Mesodermal cell (in vitro differentiated cells): ENCODE measurements at regions not wholly inside any gene's neighbourhood (a gene's known extent, or its start where the extent isn't known, plus 50 kb on each side); places are given as distances from the start of the nearest gene placed in this dataset.

ENCODE experiments used
- H3K27ac ChIP-seq: 2 replicates; pipeline ENCODE4 v1.7.0; 2013; ENCODE audit warnings: mild to moderate bottlenecking, low read depth, low read length, moderate library complexity; ENCODE audit not compliant: severe bottlenecking
- H3K36me3 ChIP-seq: 2 replicates; pipeline ENCODE4 v1.7.1; 2013; ENCODE audit warnings: mild to moderate bottlenecking, low read length, moderate library complexity; ENCODE audit not compliant: control insufficient read depth, insufficient read depth
- H3K4me1 ChIP-seq: one replicate; pipeline ENCODE4 v1.7.1; 2013; ENCODE audit warnings: mild to moderate bottlenecking, low read length; ENCODE audit not compliant: insufficient read depth, control insufficient read depth, poor library complexity, severe bottlenecking
- H3K4me3 ChIP-seq: 2 replicates; pipeline ENCODE4 v1.7.0; 2013; ENCODE audit warnings: low read length, control low read depth, mild to moderate bottlenecking; ENCODE audit not compliant: insufficient read depth, poor library complexity, severe bottlenecking; ENCODE audit errors: extremely low read depth
- H3K9me3 ChIP-seq: 2 replicates; pipeline ENCODE4 v1.7.1; 2013; ENCODE audit warnings: mild to moderate bottlenecking, low read length, moderate library complexity; ENCODE audit not compliant: control insufficient read depth
- WGBS, 2 experiments: methylation state at CpG; one replicate each; pipeline ENCODE4 v1.1.5; 2013; ENCODE audit warnings: missing lambda C conversion rate in 2 of 2; ENCODE audit not compliant: insufficient coverage in 2 of 2; 5-methylcytosine and 5-hydroxymethylcytosine counted together

DNA sequence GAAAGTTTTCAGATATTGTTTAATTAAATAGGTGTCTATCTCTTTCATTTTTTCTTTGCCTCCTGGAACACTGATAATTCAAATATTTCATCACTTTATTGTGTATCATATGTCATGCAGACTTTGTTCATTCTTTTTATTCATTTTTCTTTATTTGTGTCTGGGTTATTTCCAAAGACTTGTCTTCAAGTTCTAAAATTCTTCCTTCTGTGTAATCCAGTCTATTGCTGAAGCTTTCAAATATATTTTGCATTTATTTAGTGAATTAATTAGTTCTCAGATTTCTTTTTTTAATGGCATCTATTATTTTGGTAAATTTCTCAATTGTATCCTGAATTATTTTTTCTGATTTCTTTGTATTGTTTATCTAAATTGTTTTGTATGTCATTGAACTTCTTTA is 70.1 kb downstream of the ZNF330 start:
- H3K4me1 ChIP-seq, result no peaks in the 10 kb centered on the region
- no peak overlapping the region for H3K27ac ChIP-seq
- H3K36me3 ChIP-seq, result no peaks in the 10 kb centered on the region
- no peaks in the 10 kb centered on the region for H3K9me3 ChIP-seq
- H3K4me3 ChIP-seq, result no peak overlapping the region

DNA sequence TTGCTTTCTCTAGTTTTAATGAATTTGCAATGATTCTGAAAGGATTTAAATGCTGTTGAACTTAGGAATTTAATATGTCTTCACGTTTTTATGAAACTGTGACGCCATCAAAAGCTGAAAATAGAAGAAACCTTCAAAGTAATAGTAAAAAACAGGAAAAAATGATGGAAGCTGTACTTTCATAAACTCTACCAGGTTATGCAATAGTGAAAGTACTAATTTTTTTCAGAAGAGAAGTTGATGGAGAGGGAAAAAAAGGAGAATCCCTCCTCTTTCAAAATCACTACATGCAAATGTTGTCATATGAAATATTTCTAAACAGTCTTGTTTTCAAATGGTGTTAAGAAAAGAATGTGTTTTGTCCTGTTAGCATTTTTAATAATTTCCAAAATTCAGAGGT is 73.6 kb downstream of the ZNF330 start:
- Histone ChIP-seq H3K4me3 (no peak overlapping the region), H3K4me1 (no peaks in the 10 kb centered on the region), H3K9me3 (no peaks in the 10 kb centered on the region), H3K27ac (no peak overlapping the region), H3K36me3 (no peaks in the 10 kb centered on the region)
- WGBS, 2 experiments, result no CpG with 5 or more reads among the region's 2 CpGs

DNA sequence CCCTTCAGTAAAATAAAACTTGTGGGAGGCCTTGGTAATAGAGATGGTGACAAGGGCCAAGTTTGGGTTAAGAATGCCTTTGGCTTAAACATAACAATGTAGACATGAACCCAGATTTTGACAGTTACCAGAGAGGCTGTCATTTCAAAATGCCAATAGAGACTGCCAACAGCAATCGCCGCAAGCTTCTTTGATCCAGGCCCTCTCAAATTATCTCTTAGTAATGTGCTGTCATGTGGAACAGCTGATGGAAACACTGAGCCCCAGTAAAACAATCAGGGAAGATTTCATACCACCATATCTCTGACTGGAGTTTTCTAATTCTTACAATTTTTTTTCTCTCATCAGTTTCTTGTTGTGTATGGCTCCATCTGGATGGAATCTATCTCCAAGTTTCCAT is 80.5 kb downstream of the ZNF330 start:
- H3K36me3 ChIP-seq, result no peaks in the 10 kb centered on the region
- H3K4me1 ChIP-seq, result no peaks in the 10 kb centered on the region
- no peaks in the 10 kb centered on the region for H3K9me3 ChIP-seq
- H3K4me3 ChIP-seq, result no peak overlapping the region
- H3K27ac ChIP-seq, result no peak overlapping the region
- WGBS, 2 experiments, result 100% methylated on average over 2 of the region's 2 CpGs; no CpG with 5 or more reads in 1 of the 2 experiments

DNA sequence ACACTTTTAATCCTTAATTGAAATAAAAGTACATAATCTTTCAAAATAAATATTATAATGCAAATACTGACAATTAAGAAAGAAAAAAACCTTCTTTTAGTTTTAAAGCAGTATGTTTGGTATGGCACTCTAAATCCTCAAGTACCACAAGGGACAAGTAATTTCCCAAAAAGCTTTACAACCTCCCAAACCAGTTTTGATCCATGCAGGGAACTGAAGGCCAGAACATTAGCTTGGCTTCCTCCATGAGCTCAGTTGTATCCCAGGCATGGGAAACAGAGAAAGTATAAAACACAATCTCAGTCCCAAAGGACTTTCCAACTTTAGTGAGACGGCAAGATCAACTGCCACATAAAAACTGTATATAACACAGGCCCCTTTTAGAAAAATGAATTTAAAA is 82.2 kb downstream of the ZNF330 start:
- Histone ChIP-seq H3K4me1 (no peaks in the 10 kb centered on the region), H3K36me3 (no peaks in the 10 kb centered on the region), H3K27ac (no peak overlapping the region), H3K9me3 (no peaks in the 10 kb centered on the region), H3K4me3 (no peak overlapping the region)
- WGBS, 2 experiments, result no CpG with 5 or more reads among the region's 1 CpG

DNA sequence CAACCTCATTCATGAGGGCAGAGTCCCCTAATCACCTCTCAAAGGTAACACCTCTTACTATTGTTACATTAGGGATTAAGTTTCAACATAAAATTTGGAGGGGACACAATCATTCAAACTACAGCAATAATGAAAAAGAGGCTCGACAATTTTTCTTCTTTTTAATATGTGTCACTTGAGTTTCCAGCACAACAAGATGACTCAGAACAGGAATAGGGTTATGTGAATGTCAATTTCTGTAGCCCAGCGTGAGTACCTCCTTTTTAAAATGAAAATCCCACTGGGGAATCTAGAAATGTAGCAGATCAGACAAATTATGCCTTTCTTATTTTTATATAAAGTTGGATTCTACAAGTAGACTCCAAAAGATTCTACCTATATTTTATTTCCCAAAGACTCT is 83.7 kb downstream of the ZNF330 start:
- H3K4me1 ChIP-seq, result no peaks in the 10 kb centered on the region
- H3K4me3 ChIP-seq, result no peak overlapping the region
- H3K27ac ChIP-seq, result no peak overlapping the region
- no peaks in the 10 kb centered on the region for H3K9me3 ChIP-seq
- no peaks in the 10 kb centered on the region for H3K36me3 ChIP-seq
- 100% methylated on average over 1 of the region's 2 CpGs; no CpG with 5 or more reads in 1 of the 2 experiments for WGBS, 2 experiments

DNA sequence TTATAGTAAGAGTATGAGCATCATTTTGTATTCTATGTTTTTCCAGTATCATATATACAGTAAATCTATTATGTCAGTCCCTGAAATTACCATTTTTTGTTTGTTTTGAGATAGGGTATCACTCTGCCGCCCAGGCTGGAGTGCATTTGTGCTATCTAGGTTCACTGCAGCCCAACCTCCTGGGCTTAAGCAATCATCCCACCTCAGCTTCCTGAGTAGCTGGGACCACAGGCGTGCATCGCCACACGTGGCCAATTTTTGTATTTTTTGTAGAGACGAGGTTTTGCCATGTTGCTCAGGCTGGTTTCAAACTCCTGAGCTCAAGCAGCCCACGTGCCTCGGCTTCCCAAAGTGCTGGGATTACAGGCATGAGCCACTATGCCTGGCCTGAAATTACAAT is 85.6 kb downstream of the ZNF330 start:
- WGBS, 2 experiments, result 87 to 88% methylated on average over 5 to 7 of the region's 7 CpGs
- H3K9me3 ChIP-seq, result no peaks in the 10 kb centered on the region

DNA sequence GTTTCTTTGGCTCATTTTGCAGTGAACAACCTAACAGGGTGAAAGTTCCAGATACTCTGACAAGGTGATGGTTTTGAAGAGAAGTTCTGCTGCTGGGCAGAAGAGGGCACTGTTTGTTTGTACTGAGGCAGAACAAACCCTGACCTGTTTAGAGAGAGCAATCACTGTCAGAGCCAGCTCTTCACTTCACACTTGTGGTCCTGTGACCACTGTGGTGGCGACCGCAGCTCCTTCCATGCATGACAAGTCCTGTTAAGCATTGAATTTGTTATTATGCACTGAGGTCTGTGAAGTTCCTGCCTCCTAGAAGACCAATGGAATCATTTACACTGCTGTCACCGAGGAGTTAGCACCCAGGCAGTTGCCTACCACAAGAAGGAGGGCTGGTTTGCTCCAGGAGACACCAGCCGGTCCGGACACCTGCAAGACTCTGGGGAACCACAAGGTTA is 86.6 kb downstream of the ZNF330 start:
- no peak overlapping the region for H3K4me3 ChIP-seq
- H3K36me3 ChIP-seq, result no peaks in the 10 kb centered on the region
- no peak overlapping the region for H3K27ac ChIP-seq
- 55 to 93% methylated on average over 3 of the region's 5 CpGs for WGBS, 2 experiments
- no peaks in the 10 kb centered on the region for H3K9me3 ChIP-seq
- H3K4me1 ChIP-seq, result no peaks in the 10 kb centered on the region

More for the DNA sequence above, 85.6 kb downstream of the ZNF330 start:
- Histone ChIP-seq H3K27ac (no peak overlapping the region), H3K4me3 (no peak overlapping the region), H3K36me3 (no peaks in the 10 kb centered on the region), H3K4me1 (no peaks in the 10 kb centered on the region)

DNA sequence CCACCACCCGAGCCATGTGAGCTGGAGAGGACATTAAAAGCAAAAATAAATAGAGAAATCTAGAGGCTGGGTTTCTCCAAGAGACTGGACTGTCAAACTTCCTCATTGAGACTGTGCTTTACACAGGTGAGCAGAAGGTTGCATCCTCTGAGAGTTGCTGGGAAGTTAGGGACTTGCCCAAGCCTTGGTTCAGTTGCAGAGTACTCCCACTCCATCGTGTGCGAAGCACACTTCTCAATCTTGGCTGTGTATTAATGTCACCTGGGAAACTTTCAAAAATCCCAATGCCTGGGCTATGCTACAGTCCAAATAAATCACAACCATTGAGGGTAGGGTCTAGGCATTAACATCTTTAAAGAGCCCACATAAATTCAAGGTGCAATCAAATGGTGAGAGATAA is 89.2 kb downstream of the ZNF330 start:
- 79 to 90% methylated on average over 2 to 3 of the region's 3 CpGs for WGBS, 2 experiments

DNA sequence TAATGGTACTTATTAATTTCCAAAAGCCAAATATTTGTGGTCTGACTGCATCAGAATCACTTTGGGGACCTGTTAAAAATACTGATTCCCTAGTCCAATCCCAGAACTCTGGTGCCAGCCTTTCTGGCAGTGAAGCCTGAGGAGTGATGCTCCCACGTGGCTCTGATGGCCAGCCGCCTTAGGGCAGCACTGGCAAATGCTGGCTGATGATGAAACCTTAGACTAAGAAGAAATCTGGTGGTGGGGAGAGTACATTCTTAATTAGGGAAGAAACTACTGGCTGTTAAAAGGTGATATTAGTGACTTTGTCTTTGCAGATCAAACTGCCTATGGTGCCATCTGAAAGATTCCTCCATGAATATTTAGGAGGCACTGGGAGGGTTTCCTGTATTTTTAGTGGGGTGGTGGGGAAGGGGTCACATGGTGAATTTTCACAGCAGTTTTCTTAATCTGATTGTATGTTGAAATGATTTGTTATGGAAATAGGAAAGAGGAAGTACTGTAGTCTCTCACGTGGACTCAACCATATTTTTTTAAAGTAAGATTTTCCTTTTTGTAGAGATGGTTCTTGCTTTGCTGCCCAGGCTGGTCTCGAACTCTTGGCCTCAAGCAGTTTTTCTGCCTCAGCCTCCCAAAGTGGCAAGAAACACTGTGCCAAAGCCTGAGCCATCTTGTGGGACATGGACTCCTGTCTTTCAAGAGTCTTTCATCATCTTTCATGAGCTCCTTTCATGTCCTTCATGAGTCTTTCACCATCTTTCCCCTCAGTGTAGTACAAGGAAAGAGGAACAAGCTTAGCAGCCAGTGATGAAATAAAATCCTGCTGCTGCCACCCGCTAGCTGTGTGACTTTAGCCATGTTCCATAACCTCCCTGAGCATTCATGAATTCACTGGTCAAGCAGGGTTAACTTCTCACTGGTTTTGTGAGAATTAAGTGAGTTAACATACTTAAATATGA is 90.8 kb downstream of the ZNF330 start:
- no peak overlapping the region for H3K4me3 ChIP-seq
- H3K4me1 ChIP-seq, result no peaks in the 10 kb centered on the region
- H3K27ac ChIP-seq, result no peak overlapping the region
- H3K9me3 ChIP-seq, result no peaks in the 10 kb centered on the region
- no peaks in the 10 kb centered on the region for H3K36me3 ChIP-seq
- WGBS, 2 experiments, result 92% methylated on average over 2 to 5 of the region's 5 CpGs

More for the DNA sequence above, 89.2 kb downstream of the ZNF330 start:
- H3K27ac ChIP-seq, result no peak overlapping the region
- H3K9me3 ChIP-seq, result no peaks in the 10 kb centered on the region
- no peaks in the 10 kb centered on the region for H3K36me3 ChIP-seq
- H3K4me3 ChIP-seq, result no peak overlapping the region
- no peaks in the 10 kb centered on the region for H3K4me1 ChIP-seq

DNA sequence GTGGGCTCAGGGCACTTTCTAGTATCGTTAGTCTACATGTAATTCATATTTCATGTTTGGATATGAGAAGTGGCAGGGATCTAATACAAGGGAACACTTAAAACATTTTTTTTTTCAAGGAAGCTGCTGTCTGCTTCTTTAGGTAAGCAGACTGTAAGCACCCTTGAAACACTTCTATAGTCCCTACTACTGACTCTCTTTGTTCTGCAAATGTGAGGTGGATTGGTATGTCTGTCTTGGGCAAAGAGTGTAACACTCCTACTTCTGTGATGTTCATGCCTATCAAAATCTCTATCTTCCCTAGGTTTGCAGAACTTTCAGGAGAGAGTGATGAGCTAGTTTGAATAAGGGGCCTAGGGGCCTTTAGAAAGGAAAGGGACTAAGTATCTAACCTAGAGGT is 93.9 kb downstream of the ZNF330 start:
- no CpG with 5 or more reads among the region's 1 CpG for WGBS, 2 experiments
- Histone ChIP-seq H3K4me1 (no peaks in the 10 kb centered on the region), H3K9me3 (no peaks in the 10 kb centered on the region), H3K27ac (no peak overlapping the region), H3K36me3 (no peaks in the 10 kb centered on the region), H3K4me3 (no peak overlapping the region)

DNA sequence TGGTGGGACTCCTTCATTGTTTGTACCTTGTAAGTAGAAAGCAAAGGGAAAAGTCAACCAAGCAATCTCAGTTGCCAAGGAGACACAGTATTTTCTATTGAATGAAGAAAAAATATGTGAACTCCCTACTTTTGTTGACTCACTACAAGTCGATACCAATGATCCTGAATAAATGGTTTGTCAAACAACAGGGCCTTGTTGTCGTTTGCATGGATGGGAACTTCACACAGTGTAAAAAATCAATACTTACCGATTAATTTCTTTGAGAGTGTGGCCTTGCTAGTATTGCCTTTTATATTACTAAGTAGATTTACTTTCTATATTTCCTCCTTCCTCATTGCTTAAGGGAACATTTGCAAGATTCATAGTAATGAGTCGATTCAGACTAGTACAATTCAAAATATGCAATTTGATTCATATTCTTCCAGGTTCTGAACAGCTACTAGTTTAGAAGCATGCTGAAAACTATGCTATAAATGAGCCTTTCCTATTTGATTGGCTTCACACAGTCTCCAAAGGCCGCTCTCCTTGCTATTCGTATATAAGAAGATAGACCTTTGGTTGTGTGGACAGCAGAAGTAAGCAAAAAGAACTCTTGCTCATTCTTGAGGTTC is 108.0 kb downstream of the ZNF330 start:
- H3K9me3 ChIP-seq, result no peaks in the 10 kb centered on the region
- no peaks in the 10 kb centered on the region for H3K4me1 ChIP-seq
- no peak overlapping the region for H3K4me3 ChIP-seq
- H3K27ac ChIP-seq, result no peak overlapping the region
- no peaks in the 10 kb centered on the region for H3K36me3 ChIP-seq
- 92 to 100% methylated on average over 2 of the region's 6 CpGs for WGBS, 2 experiments
